Activated CD4-positive, CD25-positive, alpha-beta regulatory T cell (primary cell): ENCODE measurements at regions not wholly inside any gene's neighbourhood (a gene's known extent, or its start where the extent isn't known, plus 50 kb on each side); places are given as distances from the start of the nearest gene placed in this dataset.

ENCODE experiments used
- DNase-seq, 4 experiments: peaks; one replicate each; lab custom pipeline; 2025; lab: John Stamatoyannopoulos, UW

DNA sequence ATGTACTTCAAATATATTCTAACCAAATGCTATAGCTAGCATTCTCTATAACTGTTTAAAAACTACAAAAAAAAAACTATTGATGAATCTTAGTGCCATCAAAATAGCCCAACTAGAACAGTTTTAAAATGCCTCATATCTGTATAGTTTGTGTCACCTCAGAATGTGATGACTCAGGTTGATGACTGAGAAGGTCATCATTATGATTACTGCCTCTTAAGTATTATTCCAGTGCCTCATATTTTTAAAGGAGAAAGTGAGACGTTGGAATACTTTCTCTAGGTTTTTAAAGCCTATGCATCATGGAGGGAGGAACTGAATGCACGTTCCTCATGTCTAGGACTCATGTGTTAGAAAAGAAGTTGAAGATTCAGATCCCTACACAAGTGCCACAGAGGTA is 88.2 kb downstream of the TMA16 start:
- no peak for DNase-seq

DNA sequence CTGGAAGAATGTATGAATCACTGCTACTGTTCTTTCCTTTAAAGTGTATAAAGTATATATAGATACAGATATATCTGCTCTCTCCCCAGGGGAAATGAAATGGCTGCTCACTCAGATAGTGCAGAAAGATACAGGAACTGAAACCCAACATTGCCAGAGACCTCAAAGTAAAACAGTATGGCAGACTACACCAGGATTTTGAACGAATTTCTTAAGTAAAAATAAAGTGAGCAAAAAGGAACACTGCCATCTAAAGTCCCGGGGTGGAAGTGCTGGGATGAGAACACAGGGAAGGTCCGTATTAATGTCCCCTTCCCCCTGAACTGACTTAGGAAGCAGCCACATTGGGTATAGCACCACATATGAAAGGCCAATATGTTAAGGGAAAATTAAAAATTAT is 93.4 kb downstream of the TMA16 start:
- no peak for DNase-seq

DNA sequence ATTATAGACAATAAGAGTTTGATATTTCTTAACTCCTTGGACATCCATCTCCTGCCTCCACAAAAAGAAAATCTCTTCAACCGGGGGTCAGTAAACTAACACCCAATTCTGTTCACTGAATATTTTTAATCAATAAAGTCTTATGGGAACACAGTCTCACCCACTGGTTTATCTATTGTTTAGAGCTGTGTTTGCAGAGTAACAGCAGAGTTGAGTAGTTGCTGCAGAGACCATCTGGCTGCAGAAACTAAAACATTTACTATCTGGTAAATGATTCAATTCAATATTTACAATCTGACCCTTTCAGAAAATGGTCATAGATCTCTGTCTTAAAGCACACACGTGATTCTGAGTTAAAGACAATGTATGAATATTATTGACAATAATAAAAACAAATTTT is 94.0 kb downstream of the TMA16 start:
- no peak for DNase-seq

DNA sequence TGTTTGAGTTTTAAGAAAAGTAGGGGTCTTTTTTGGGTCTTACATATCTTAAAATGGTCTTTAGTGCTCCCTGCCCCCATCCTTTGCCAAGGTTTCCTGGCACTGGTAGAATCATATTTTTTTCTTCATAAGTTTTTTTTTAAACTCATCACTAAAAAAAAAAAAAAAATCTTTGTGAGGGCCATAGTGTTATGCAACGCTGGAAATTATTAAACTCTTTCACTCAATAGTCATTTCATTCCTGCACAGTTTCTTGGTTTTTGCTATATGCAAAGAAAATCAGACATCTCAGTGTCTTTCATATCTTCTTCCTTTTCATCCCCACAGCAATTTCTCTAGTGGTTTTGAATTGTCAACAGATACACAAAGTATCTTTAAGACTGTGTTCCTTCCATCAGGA is 95.6 kb downstream of the TMA16 start:
- DNase-seq: no peak

DNA sequence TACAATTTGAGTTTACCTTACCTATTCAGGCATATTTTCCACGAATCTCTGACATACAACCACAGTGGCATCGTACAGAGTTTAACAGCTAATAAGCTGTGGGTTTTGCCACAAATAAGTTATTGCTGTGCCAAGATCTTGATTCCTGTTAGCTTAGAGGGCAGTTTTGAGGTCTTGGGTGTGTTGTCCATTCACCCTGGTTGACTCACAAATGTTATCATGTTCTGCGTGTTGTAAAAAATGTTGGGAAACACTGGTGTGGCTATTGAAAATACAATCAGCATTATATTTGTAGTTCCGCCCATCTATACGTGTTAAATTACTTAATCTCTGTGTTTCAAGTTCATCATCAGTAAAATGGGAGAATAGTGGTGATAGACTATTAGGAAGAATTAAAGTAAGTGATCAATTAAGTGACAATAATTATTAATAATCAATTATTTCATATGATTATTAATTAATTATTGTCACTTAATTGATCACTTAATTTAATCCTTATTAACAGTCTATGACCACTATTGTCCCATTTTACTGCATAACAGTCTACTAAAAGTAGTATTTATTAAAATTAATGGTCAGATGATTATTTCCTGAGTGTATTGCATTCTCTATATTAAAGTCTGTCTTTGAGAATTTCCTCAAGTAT is 96.3 kb downstream of the TMA16 start:
- no peak for DNase-seq

DNA sequence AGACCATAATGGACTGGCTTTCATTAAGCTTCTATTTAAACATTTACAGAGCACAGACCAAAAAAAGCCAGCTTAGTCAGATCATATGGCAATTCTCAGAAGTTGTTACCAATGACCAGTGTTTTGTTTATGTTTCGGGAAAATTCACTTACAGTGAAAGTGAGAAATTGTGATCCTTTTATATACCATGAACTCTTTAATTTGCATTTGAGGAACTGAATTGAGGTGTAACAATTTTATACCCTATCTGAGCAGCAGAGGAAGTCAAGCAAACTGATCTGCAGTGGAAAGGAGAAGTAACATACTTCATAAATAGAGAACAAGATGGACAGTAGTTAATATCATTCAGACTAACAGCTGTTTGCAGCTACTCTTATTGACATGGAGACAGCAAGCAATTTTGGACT is 97.1 kb downstream of the TMA16 start:
- no peak for DNase-seq

DNA sequence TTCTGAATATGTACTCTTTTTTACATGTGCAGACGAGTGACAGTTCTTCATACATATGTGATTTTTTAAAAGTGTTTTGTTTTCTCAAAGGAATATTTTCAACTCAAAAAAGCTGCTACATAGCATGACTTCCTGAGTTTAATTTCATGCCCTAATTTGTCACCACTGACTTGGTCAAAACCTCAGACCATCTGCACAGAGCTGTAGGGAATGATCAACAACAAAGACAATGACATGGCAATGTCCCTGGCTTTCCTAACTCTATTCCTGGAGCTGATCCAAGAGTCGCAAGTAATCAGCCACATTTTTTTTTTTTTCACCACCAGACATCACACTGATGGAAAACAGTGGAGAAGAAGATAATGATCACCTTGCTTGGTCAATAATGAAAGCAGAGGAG is 97.7 kb downstream of the TMA16 start:
- no peak for DNase-seq

DNA sequence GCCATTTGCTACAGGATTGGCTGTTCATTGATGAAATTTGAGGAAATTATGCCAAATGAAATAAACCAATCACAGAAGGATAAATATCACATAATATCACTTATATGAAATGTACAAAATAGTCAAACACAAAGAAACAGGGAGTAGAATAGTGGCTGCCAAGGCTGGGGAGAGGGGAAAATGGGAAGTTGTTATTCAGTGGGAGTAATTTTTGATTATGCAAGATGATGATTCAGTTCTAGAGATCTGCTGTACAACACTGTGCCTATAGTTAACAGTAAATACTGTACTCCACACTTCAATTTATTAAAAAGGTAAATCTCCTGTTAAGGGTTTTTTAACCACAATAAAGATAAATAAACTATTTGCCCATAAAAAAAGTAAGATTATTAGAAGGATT is 101.1 kb downstream of the TMA16 start:
- no peak for DNase-seq

DNA sequence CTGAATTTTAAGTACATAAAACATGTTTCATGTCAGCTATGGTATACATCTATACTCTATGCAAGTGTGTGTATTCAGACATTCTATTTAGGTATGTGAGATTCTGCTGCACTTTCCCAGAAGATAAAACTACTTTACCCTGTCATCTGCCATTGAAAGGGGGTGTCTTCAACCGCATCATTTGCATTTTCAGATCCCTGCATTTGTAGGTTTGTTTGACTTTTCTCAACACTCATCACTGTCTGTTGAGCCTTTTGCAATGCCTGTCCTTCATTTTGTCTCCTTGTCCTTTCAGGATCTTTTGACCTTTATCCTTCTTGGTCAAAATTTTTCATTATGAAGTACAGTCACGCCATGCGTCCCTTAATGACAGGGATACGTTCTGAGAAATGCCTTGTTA is 103.5 kb downstream of the TMA16 start:
- DNase-seq: no peak

DNA sequence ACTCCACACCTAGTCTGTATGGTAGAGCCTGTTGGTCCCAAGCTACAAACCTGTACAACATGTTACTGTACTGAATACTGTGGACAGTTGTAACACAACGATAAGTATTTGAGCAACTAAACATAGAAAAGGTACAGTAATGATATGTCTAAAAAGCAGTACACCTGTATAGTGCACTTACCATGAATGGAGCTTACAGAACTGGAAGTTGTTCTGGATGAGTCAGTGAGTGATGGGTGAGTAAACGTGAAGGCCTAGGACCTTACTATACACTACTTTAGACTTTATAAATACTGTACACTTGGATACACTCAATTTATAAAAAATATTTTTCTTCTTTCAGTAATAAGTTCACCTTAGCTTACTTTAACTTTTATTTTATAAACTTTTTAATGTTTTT is 104.0 kb downstream of the TMA16 start:
- no peak for DNase-seq

DNA sequence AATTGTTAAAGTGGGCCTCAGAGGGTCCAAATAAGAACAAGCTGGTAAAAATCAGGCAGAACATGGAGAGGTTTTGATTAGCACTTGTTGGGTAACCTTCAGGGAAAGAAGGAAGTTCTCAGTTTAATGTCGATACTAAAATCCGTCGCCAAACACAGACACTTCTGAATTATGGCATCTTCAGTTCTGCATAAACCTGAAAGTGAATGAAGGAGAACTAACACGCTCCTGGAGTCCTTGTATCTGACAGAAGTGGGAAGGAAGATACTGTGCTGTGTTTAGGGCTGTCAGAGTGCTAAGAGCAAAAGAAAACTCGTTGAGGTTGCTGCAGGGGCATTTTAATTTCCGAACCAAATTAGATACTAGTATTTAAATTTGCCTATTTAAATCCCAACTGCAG is 106.2 kb downstream of the TMA16 start:
- no peak for DNase-seq

DNA sequence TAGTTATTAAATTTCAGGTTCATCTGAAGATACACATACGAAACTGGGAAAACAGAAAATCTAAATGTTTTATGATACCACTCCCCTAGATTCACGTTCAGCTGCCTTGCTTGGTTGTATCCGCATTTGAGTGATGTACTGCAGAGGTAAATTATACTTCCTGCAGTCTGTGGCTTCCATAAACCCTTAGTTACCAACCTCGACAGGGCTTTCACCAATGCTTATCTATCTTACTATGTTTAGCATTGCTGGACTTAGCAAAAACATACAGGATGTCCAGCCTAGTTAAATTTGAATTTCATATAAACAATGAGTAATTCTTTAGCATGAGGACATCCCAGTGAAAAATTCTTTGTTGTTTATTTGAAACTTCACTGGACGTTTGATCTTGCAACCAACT is 108.8 kb downstream of the TMA16 start:
- no peak for DNase-seq

DNA sequence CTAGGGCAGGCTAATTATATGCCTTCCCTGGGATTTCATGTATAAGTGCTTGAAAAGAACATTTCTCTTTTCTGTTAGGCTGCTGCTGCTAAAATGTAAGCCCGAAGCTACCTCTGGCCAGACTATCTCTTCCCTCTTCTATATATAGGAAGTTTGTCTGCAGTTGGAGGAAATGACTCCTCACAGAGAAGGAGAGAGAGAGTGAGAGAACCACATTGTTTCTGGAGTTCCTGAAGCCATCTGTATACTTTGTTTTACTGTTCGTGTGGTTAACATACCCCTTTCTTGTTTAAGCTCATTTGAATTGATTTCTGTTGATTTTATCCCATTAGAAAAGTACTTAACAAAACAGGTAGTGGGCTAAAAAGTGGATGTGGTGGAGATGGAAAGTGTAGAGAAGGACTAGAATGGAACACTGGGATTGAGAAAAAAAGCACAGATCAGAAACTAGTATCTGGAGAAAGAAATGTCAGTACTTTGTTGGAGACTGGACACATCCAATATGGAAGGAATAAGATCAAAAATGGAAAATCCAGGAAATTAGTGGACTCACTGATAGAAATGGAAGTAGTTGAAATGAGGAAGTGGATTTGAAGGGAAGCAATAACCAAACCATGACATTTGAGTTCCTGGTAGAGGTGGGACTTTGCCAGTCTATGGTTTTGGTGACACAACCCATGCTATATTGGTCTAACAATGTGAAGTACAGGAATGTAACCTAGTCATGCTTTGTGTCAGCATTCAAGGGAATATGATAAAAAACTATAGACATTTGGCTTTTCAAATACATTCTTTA is 112.6 kb downstream of the TMA16 start:
- no peak for DNase-seq

DNA sequence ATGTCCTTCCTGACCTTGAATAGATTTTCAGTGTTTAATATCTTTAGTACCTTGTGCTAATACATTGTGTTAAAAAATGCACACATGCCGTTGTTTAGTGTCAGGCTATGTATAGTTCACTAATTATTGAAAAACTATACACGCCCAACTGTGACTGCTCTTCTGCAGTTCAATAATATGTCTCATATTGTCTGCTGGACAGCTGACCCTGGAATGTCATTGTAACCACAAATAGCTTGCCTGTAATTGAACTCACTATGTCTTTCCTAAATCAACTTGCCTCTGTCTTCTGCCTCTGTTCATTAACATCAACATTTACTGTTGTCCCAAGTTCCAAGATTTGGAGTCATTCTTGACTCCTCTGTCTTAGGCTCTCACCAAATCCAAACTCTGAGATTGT is 114.5 kb downstream of the TMA16 start:
- DNase-seq: no peak

DNA sequence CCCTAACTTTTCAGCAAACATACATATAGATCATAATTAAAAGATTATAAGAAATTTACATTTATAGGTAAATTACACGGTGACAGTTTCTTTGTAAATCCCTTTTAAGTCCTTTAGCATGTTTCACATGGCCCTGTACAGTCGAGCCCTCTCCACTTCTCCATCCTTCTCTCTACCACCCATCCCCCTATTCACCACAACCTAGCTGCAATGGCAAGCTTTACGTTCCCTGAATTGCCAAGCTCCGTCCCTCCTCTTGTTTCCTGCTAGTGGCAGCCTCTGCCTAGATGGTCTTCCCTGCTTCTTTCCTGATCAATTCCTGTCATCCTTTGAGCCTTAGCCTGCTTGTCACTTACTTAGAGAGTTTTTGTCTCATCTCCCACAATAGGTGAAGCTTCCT is 116.2 kb downstream of the TMA16 start:
- no peak for DNase-seq

DNA sequence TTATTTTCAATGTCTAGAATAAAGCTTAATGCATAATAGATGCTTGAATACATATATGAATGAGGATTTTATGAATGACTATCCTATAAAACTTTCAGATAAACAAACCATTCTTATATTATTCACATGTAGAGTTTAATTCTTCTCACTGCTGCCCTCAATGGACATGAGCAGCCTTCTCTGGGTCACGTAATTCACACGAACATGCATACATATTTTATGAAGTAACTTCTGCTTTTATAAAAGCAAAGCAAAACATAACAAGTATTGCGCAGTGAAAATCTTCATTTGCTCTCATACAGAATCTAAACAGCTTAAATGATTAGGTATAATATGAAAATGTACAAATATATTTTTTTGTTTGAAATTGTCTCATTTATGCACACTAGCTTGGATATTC is 116.7 kb downstream of the TMA16 start:
- no peak for DNase-seq

DNA sequence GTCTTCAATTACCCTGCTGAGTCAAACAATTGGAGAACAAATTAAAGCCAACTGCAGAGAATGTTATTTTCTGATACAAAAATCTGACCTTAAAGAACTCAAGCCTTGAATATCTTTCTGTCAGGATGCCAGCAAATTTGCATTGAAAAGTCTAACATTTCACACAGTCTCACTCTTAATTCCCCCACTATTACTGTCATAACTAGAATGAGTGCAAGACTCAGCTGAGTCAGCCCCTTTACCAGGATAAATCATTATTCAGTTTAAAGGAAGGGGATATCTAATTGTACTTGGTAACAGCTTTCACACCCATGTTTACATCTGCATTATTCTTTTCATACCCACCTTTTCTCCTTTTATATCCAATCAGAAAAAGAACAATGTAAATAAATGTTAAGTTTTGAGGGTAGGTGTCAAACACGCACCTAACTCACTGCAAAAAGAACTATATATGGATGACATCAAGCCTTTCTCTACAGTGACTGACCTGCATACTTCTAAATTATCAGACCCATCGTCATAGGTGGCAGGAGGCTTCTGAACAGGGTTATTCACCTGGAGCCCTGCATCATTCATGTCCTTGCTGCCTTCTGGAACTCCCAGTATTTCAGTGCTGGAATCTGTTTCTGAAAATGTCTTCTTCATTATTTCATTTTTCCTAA is 117.4 kb downstream of the TMA16 start:
- no peak for DNase-seq

DNA sequence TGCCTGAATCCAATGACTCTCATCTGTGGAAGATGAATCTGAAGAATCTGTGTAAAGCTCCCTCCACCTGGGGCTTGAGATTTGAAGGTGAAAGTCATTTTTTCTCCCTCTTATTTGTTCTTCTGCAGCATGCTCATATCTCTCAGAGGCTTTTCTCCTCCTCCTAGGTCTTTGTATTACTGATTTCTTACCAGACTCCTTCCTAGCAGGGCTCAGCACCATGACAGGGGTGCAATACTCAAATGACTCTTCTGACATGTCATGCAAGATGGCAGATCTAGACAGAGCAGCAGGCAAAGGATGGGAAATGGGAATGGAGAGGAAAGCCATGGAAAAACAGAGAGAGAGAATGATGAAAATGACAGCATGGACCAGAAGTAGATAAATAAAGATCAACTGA is 118.3 kb downstream of the TMA16 start:
- DNase-seq: no peak

DNA sequence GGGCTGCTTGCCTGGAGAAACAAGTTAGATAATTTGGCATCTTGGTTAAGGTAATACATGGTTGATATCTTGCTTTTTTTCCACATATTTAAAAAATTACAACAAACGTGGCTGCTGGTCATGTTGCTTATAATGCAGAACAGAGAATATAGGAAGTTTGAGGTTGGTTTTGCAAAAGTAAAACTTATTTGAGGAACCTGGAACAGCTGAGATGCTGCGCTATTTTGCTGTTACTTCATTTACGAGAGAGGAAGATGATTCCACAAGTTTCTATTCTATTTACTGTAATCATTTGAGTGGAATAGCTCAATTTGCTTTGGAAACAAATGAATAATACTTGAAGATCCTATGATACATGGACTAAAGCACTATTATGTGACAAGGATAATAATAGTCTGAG is 118.9 kb downstream of the TMA16 start:
- no peak for DNase-seq

DNA sequence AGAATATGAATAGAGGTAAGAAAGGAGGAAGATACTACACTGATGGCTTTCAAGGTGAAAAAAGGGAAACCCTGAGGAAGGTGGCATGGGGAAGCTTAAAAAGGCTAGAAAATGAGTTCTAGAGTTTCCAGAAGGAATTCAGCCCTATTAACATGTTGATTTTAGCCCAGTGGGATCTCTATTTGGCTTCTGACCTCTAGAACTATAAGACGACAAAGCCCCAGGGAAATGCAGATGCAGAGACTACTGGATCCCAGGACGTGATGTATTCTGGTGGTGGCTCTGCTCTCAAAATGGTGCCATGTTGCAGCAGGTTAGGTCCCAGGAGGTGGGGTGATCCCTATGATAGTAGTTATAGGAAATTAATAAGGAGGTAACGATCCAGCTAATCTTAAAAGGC is 120.4 kb downstream of the TMA16 start:
- DNase-seq: no peak

DNA sequence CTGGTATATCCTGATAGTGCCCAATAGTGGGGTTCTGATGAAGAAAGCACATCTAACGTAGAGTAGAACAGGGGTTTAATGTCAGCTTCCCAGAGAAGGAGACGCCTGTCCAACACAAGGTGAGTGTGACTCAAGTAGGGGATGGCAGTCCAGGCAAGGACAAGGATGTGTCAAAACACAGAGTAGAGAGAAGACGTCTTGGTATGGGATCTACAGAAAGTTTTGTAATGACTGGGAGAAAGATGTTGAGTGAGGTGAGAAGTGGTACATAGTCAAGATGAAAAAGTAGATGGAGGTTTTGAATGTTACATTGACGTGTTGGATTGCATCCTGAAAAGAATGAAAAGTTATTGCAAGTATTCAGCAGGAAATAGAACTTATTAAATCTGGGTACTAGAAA is 124.4 kb downstream of the TMA16 start:
- no peak for DNase-seq

DNA sequence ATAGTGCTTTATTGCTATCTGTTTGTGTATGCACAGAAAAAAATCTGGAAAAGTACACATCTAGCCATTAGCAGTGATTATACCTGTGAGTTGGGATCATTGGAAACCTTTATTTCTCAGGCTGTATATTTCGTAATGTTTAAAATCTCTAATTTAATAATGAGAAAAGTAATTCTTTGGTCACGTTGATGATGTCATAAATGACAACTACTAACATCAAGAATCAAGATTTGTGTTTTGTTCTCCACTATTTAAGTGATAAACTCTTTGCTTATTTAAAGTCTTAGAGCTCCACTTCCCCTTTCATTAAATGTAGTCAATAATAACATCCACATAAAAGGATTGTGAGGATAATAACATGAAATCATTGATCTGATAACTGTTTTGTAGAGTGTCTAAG is 126.2 kb downstream of the TMA16 start:
- no peak for DNase-seq

DNA sequence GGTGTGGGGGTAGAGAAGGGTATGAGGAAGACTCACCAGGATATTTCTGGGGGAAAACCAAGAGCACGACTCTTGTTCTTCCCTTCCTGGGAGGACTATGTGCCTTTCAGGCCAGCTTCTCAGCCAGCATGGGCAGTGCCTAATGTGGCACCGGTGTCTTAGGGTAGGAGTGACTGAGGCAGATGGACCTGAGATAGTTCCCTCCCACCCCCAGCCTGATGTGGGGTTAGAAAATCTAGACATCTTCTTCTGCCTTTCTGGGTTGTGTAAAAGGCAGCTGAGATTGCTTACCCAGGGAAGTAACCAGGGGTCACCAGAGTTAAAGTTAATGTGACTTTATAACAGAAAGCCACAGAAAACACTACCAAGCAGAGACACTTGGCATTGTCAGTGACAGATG is 127.3 kb downstream of the TMA16 start:
- DNase-seq: no peak
